ENCODE measurements at regions not wholly inside any gene's neighbourhood (a gene's known extent, or its start where the extent isn't known, plus 50 kb on each side); places are given as distances from the start of the nearest gene placed in this dataset.

DNA sequence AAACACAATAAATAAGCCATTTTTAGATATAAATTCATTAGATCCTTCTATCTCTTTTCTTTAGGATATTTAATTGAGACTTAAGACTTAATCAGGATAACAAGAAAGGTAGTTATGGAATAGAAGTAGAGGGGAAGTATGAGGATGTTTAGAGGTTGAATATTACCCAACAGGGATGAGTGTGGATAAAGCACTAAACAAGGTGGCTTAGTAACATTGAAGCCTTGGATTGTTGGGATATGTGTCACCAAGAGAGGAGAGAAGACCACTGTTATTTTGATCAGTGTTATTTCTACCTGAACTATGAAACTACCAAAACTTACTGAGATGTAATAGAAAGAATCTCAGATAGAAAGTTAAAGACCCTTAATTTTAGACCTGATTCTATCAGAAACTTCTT, 405.7 kb downstream of the PIK3C3 start:
- ChIA-PET CTCF (ENCODE audit: unreplicated experiment) (interaction anchor here (0.6 kb wide), 1 partner anchor 25 kb away, joined by 3 read pairs; no protein-coding TSS in a partner anchor), POLR2A (no interaction called here)
- Histone ChIP-seq H4K20me1 (ENCODE audit: insufficient read depth, low read length) (no peaks in the 10 kb centered on the region), H3K36me3 (ENCODE audit: insufficient read depth, low read length) (no peaks in the 10 kb centered on the region), H3K4me2 (ENCODE audit: low read length) (no peak overlapping the region), H2AFZ (ENCODE audit: low read length) (no peak overlapping the region), H3K9me2 (ENCODE audit: insufficient read depth, low read length) (no peaks in the 10 kb centered on the region), H3K27ac (ENCODE audit: low read depth, low read length, poor library complexity, severe bottlenecking) (no peak overlapping the region), H3K4me3 (ENCODE audit: low read depth, low read length, poor library complexity, severe bottlenecking) (no peak overlapping the region), H3K79me2 (ENCODE audit: insufficient read depth, low read depth, low read length) (no peaks in the 10 kb centered on the region), H3K4me1 (ENCODE audit: insufficient read depth, low read length, poor library complexity, severe bottlenecking) (no peaks in the 10 kb centered on the region), H3K9me3 (ENCODE audit: low read length) (no peaks in the 10 kb centered on the region)
- no peak for DNase-seq (ENCODE audit: low spot score)
- BruUV-seq (replicated peaks): no TSS peak
- no peak for TF ChIP-seq EZH2phosphoT487 (IDR thresholded peaks at IDR 0.05; ENCODE audit: borderline replicate concordance, low read depth, low read length)
- TF ChIP-seq, protein P1, sequence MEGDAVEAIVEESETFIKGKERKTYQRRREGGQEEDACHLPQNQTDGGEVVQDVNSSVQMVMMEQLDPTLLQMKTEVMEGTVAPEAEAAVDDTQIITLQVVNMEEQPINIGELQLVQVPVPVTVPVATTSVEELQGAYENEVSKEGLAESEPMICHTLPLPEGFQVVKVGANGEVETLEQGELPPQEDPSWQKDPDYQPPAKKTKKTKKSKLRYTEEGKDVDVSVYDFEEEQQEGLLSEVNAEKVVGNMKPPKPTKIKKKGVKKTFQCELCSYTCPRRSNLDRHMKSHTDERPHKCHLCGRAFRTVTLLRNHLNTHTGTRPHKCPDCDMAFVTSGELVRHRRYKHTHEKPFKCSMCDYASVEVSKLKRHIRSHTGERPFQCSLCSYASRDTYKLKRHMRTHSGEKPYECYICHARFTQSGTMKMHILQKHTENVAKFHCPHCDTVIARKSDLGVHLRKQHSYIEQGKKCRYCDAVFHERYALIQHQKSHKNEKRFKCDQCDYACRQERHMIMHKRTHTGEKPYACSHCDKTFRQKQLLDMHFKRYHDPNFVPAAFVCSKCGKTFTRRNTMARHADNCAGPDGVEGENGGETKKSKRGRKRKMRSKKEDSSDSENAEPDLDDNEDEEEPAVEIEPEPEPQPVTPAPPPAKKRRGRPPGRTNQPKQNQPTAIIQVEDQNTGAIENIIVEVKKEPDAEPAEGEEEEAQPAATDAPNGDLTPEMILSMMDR (conservative IDR thresholded peaks at IDR 0.05; ENCODE audit: low read length): no peak
- intact Hi-C loops (cut with micrococcal nuclease; ENCODE audit: unreplicated experiment): no loop called here

GRCh38 chr18:42363446-42364441, 408.7 kb downstream of the PIK3C3 start:
- intact Hi-C loops (cut with micrococcal nuclease; ENCODE audit: unreplicated experiment): no loop called here
- POLR2A ChIA-PET: interaction anchor here (0.7 kb wide), 1 partner anchor 387 kb away, joined by 3 read pairs; no protein-coding TSS in a partner anchor
- TF ChIP-seq, protein P1 (conservative IDR thresholded peaks at IDR 0.05; ENCODE audit: low read length): no peak
- no peak for TF ChIP-seq EZH2phosphoT487 (IDR thresholded peaks at IDR 0.05; ENCODE audit: borderline replicate concordance, low read depth, low read length)
- CTCF ChIA-PET (ENCODE audit: unreplicated experiment): no interaction called here
- no peak overlapping the region for H3K4me2 ChIP-seq (ENCODE audit: low read length)
- no peaks in the 10 kb centered on the region for H4K20me1 ChIP-seq (ENCODE audit: insufficient read depth, low read length)
- no peak overlapping the region for H3K4me3 ChIP-seq (ENCODE audit: low read depth, low read length, poor library complexity, severe bottlenecking)
- no peaks in the 10 kb centered on the region for H3K4me1 ChIP-seq (ENCODE audit: insufficient read depth, low read length, poor library complexity, severe bottlenecking)
- DNase-seq (ENCODE audit: low spot score): no peak
- H3K9me3 ChIP-seq (ENCODE audit: low read length): no peaks in the 10 kb centered on the region
- H3K27ac ChIP-seq (ENCODE audit: low read depth, low read length, poor library complexity, severe bottlenecking): no peak overlapping the region
- H3K9me2 ChIP-seq (ENCODE audit: insufficient read depth, low read length): no peaks in the 10 kb centered on the region
- BruUV-seq (replicated peaks): no TSS peak
- H2AFZ ChIP-seq (ENCODE audit: low read length): no peak overlapping the region
- no peaks in the 10 kb centered on the region for H3K36me3 ChIP-seq (ENCODE audit: insufficient read depth, low read length)
- no peaks in the 10 kb centered on the region for H3K79me2 ChIP-seq (ENCODE audit: insufficient read depth, low read depth, low read length)

GRCh38 chr18:42364766-42365165, 409.7 kb downstream of the PIK3C3 start:
- TF ChIP-seq, protein P1 (conservative IDR thresholded peaks at IDR 0.05; ENCODE audit: low read length): no peak
- TF ChIP-seq EZH2phosphoT487 (IDR thresholded peaks at IDR 0.05; ENCODE audit: borderline replicate concordance, low read depth, low read length): no peak
- Histone ChIP-seq H3K27ac (ENCODE audit: low read depth, low read length, poor library complexity, severe bottlenecking) (no peak overlapping the region), H4K20me1 (ENCODE audit: insufficient read depth, low read length) (no peaks in the 10 kb centered on the region), H2AFZ (ENCODE audit: low read length) (no peak overlapping the region), H3K36me3 (ENCODE audit: insufficient read depth, low read length) (no peaks in the 10 kb centered on the region), H3K4me1 (ENCODE audit: insufficient read depth, low read length, poor library complexity, severe bottlenecking) (no peaks in the 10 kb centered on the region), H3K4me3 (ENCODE audit: low read depth, low read length, poor library complexity, severe bottlenecking) (no peak overlapping the region), H3K4me2 (ENCODE audit: low read length) (no peak overlapping the region), H3K9me2 (ENCODE audit: insufficient read depth, low read length) (no peaks in the 10 kb centered on the region), H3K79me2 (ENCODE audit: insufficient read depth, low read depth, low read length) (no peaks in the 10 kb centered on the region), H3K9me3 (ENCODE audit: low read length) (no peaks in the 10 kb centered on the region)
- DNase-seq (ENCODE audit: low spot score): no peak
- CTCF ChIA-PET (ENCODE audit: unreplicated experiment): no interaction called here
- POLR2A ChIA-PET: no interaction called here
- intact Hi-C loops (cut with micrococcal nuclease; ENCODE audit: unreplicated experiment): no loop called here
- no TSS peak for BruUV-seq (replicated peaks)
